K562 (cell line): ENCODE measurements at regions not wholly inside any gene's neighbourhood (a gene's known extent, or its start where the extent isn't known, plus 50 kb on each side); places are given as distances from the start of the nearest gene placed in this dataset.

Experiments
- ATAC-seq: fragments of 200-7000 bp; cut with Tn5 transposase; 3 replicates; pipeline ENCODE4 v1.9.1; 2020; ENCODE audit warnings: moderate library complexity
- BruUV-seq: library from RNA; stranded (reverse); fragments of 400-500 nt; replicated peaks from 2 replicates; lab custom pipeline; 2021; lab: Mats Ljungman, UMichigan
- CTCF ChIA-PET: fragments of 300-600 bp; formaldehyde crosslinking; extraction: SDS; loops from one replicate; lab custom pipeline; 2021; ENCODE audit warnings: low intra/inter-chr PET ratio; lab: Yijun Ruan, JAX
- POLR2A ChIA-PET: fragments of 300-600, 350-650 bp; sonication (Branson Sonifier 250); formaldehyde crosslinking; extraction: SDS; loops from one replicate; lab custom pipeline; 2021; ENCODE audit warnings: antibody characterized with exemption, inconsistent platforms; lab: Yijun Ruan, JAX
- DNase-seq, 4 experiments: peaks; one replicate each; pipeline versions ENCODE4 v3.0.0 to v3.0.0-alpha.2; 2011 to 2018; ENCODE audit warnings: low spot score in 3 of 4, mixed read lengths in 3 of 4; ENCODE audit errors: extremely low read depth in 1 of 4
- FAIRE-seq: peaks from 2 replicates; lab custom pipeline; 2011; peaks lifted over from hg19 to GRCh38; lab: Jason Lieb, UNC
- H2AFZ ChIP-seq: 2 replicates; pipeline ENCODE4 v1.6.0; 2011; ENCODE audit warnings: low read depth, low read length, control low read depth, inconsistent platforms
- H3K27ac ChIP-seq: fragments of 200-600 bp; 3 replicates; pipeline ENCODE4 v1.8.0; 2011; ENCODE audit warnings: low read depth, mild to moderate bottlenecking, control low read depth, inconsistent platforms, low read length, moderate library complexity, mixed read lengths; ENCODE audit errors: extremely low read depth
- H3K27me3 ChIP-seq, 2 experiments: fragments of 300-600 bp in 1 of 2; 2 replicates in 1 of 2; 3 replicates in 1 of 2; pipeline versions ENCODE4 v1.6.0 to v1.8.0; 2011; ENCODE audit warnings: inconsistent platforms in 2 of 2, low read length in 2 of 2, mild to moderate bottlenecking in 1 of 2, mixed read lengths in 1 of 2, moderate library complexity in 1 of 2; ENCODE audit not compliant: control insufficient read depth in 2 of 2, insufficient read depth in 2 of 2
- H3K36me3 ChIP-seq: fragments of 300-600 bp; 3 replicates; pipeline ENCODE4 v1.8.0; 2011; ENCODE audit warnings: mild to moderate bottlenecking, low read length, inconsistent platforms; ENCODE audit not compliant: control insufficient read depth, insufficient read depth
- H3K4me1 ChIP-seq, 2 experiments: fragments of 200-600 bp in 1 of 2; replicated peaks in 1 of 2; 2 replicates in 1 of 2; 3 replicates in 1 of 2; pipeline versions ENCODE4 v1.5.1 to v1.8.0; 2011; ENCODE audit warnings: inconsistent platforms in 2 of 2, low read length in 2 of 2, mild to moderate bottlenecking in 1 of 2, mixed read lengths in 1 of 2, moderate library complexity in 1 of 2; ENCODE audit not compliant: control insufficient read depth in 2 of 2, insufficient read depth in 2 of 2
- H3K4me2 ChIP-seq: 2 replicates; pipeline ENCODE4 v1.6.1; 2011; ENCODE audit warnings: low read length, control low read depth, inconsistent platforms, mixed read lengths; ENCODE audit not compliant: insufficient read depth
- H3K4me3 ChIP-seq: fragments of 200-600 bp; sonication (generic), shearing (Covaris generic); 2 replicates; pipeline ENCODE4 v1.5.1; 2016; ENCODE audit warnings: control low read depth, inconsistent platforms
- H3K79me2 ChIP-seq: fragments of 200-600 bp; 3 replicates; pipeline ENCODE4 v1.8.0; 2011; ENCODE audit warnings: low read length, inconsistent platforms; ENCODE audit not compliant: control insufficient read depth, insufficient read depth
- H3K9ac ChIP-seq, 2 experiments: 2 replicates each; pipeline versions ENCODE4 v1.6.0 to v1.6.1; 2011; ENCODE audit warnings: low read depth in 2 of 2, low read length in 2 of 2, control low read depth in 1 of 2, inconsistent platforms in 1 of 2, mild to moderate bottlenecking in 1 of 2, mixed read lengths in 1 of 2; ENCODE audit not compliant: insufficient read depth in 1 of 2
- H3K9me1 ChIP-seq: one replicate; pipeline ENCODE4 v1.6.0; 2011; ENCODE audit warnings: inconsistent platforms, mild to moderate bottlenecking, low read length, moderate library complexity; ENCODE audit not compliant: control insufficient read depth, insufficient read depth
- H3K9me3 ChIP-seq: replicated peaks from 2 replicates; pipeline ENCODE4 v1.5.1; 2011; ENCODE audit warnings: low read depth, low read length, inconsistent platforms; ENCODE audit not compliant: control insufficient read depth, insufficient read depth
- H4K20me1 ChIP-seq: replicated peaks from 2 replicates; pipeline ENCODE4 v1.6.1; 2011; ENCODE audit warnings: low read length, inconsistent platforms, mixed read lengths; ENCODE audit not compliant: control insufficient read depth, insufficient read depth
- ATF7 ChIP-seq: fragments of 450-650 bp; IDR thresholded peaks from 2 replicates; pipeline ENCODE4 v1.7.1; 2014; ENCODE audit warnings: mild to moderate bottlenecking, moderate library complexity
- BMI1 ChIP-seq: fragments of 150-350 bp; IDR thresholded peaks from 2 replicates; pipeline ENCODE4 v1.6.1; 2014; ENCODE audit warnings: low read length
- E2F4 ChIP-seq: sonication (generic); formaldehyde crosslinking; IDR thresholded peaks from 2 replicates; pipeline ENCODE4 v1.8.0; 2022; ENCODE audit warnings: mild to moderate bottlenecking, low read depth, missing genetic modification reagents
- E2F5 ChIP-seq: sonication (generic); formaldehyde crosslinking; IDR thresholded peaks from 2 replicates; pipeline ENCODE4 v1.8.0; 2022; ENCODE audit warnings: mild to moderate bottlenecking, missing genetic modification reagents
- FOXK1 ChIP-seq: sonication (generic); formaldehyde crosslinking; IDR thresholded peaks from 2 replicates; pipeline ENCODE4 v1.8.0; 2022; ENCODE audit warnings: missing genetic modification reagents, mild to moderate bottlenecking, borderline replicate concordance
- HES1 ChIP-seq: fragments of 450-650 bp; IDR thresholded peaks from 2 replicates; pipeline ENCODE4 v1.6.1; 2016; ENCODE audit warnings: low read depth, mild to moderate bottlenecking, moderate library complexity
- PHTF2 ChIP-seq: fragments of 250-450 bp; sonication (Bioruptor Pico); IDR thresholded peaks from 2 replicates; pipeline ENCODE4 v1.5.0; 2021; ENCODE audit warnings: mild to moderate bottlenecking
- PREB ChIP-seq: sonication (generic); formaldehyde crosslinking; IDR thresholded peaks from 2 replicates; pipeline ENCODE4 v1.8.1; 2023; ENCODE audit warnings: mild to moderate bottlenecking, missing genetic modification reagents
- RAD21 ChIP-seq, 2 experiments: fragments of 250-450 bp in 1 of 2; fragments of 450-650 bp in 1 of 2; sonication (Bioruptor Pico) in 1 of 2; formaldehyde crosslinking in 1 of 2; IDR thresholded peaks in 1 of 2; conservative IDR thresholded peaks in 1 of 2; 2 replicates each; pipeline versions ENCODE4 v1.4.0 to v1.8.0; 2020 to 2022; ENCODE audit warnings: mild to moderate bottlenecking in 2 of 2, moderate library complexity in 1 of 2
- SIX5 ChIP-seq, 2 experiments: IDR thresholded peaks; 2 replicates each; pipeline ENCODE4 v1.6.1; 2011; ENCODE audit warnings: low read length in 2 of 2, borderline replicate concordance in 1 of 2, low read depth in 1 of 2, mild to moderate bottlenecking in 1 of 2, moderate library complexity in 1 of 2; ENCODE audit not compliant: insufficient read depth in 1 of 2
- SLC30A9 ChIP-seq: fragments of 250-450 bp; sonication (Bioruptor Pico); IDR thresholded peaks from 2 replicates; pipeline ENCODE4 v1.8.0; 2022; ENCODE audit warnings: mild to moderate bottlenecking, moderate library complexity
- WGBS: fragments of 100-300 bp; shearing (Covaris generic); methylation state at CpG from one replicate; pipeline ENCODE4 v1.1.6; 2016; ENCODE audit warnings: low coverage, mixed read lengths; ENCODE audit not compliant: insufficient coverage; ENCODE audit errors: missing lambda C conversion rate; 5-methylcytosine and 5-hydroxymethylcytosine counted together
- in situ Hi-C: fragments of 300-500 bp; cut with MboI; formaldehyde crosslinking; loops from 4 replicates; pipeline ENCODE4 v1.15.0; 2018; ENCODE audit warnings: inconsistent platforms, mixed read lengths
- intact Hi-C: fragments of 100-400 bp; cut with micrococcal nuclease; formaldehyde crosslinking; loops from 2 replicates; pipeline ENCODE4 v1.14.2; 2022

DNA sequence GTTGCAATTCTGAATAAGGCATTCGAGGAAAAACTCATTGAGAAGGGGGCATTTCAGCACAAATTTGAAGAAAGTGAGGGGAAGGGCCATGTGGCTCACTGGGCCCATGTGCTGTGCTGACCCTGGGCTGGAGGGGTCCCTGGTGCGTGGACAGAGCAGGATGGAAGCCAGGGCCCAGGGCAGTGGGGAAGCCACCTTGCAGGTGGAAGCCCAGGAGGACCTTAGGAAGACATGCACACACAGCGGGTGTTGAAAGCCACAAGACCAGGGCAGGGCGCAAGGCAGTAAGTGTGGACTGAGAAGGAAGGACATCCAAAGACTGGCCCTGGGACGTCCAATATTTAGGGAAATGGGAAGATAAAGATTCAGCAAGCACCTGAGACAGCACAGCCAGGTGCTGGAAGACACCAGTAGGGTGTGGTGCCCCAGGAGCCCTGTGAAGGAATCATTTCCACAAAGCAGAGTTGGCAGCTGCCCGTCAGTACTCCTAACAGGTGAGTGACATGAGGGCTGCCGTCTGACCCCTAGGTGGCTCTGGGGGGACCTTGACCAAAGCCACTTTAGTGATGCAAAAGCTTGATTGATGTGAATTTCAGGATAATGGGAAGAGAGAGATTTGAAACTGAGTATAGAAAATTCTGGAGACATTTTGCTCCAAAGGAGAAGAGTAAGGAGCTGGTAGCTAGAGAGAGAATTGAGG, 254.4 kb upstream of the EXOC2 start:
- no peak for DNase-seq
- Histone ChIP-seq H2AFZ (no peak overlapping the region), H3K36me3 (no peaks in the 10 kb centered on the region), H3K79me2 (no peaks in the 10 kb centered on the region), H3K27ac (no peak overlapping the region), H3K4me1 (no peaks in the 10 kb centered on the region), H3K9me3 (no peaks in the 10 kb centered on the region), H3K4me2 (no peak overlapping the region), H3K4me3 (no peak overlapping the region), H4K20me1 (no peaks in the 10 kb centered on the region), H3K9me1 (no peaks in the 10 kb centered on the region), H3K9ac (no peak overlapping the region), H3K27me3 (no peaks in the 10 kb centered on the region)
- ChIA-PET POLR2A (interaction anchor here (0.6 kb wide), 1 partner anchor 12 kb away, joined by 3 read pairs; no protein-coding TSS in a partner anchor), CTCF (no interaction called here)
- no peak for FAIRE-seq
- 1% methylated on average over 7 of the region's 7 CpGs for WGBS
- no peak for TF ChIP-seq FOXK1 (CRISPR knock-in tag)
- intact Hi-C loops = no loop called here
- in situ Hi-C loops = no loop called here
- BruUV-seq = no TSS peak
- no peak for ATAC-seq

GRCh38 chr6:946546-946945, 253.6 kb upstream of the EXOC2 start:
- no peak for FAIRE-seq
- no peak overlapping the region for H3K9ac ChIP-seq
- no peak for TF ChIP-seq SLC30A9 (CRISPR knock-in tag)
- no peak for TF ChIP-seq BMI1
- TF ChIP-seq RAD21 (CRISPR knock-in tag; conservative IDR thresholded peaks at IDR 0.05 in 1 of 2, IDR thresholded peaks at IDR 0.05 in 1 of 2) = no peak
- no peak for TF ChIP-seq SIX5 (IDR thresholded peaks at IDR 0.05; ENCODE audit: borderline replicate concordance in 1 of 2, insufficient read depth in 1 of 2, low read depth in 1 of 2, low read length in 2 of 2)
- no peak for TF ChIP-seq PREB (CRISPR knock-in tag)
- TF ChIP-seq ATF7 = no peak
- TF ChIP-seq E2F5 (CRISPR knock-in tag) = no peak
- TF ChIP-seq HES1 = no peak
- TF ChIP-seq PHTF2 = no peak
- TF ChIP-seq E2F4 (CRISPR knock-in tag) = no peak

More at GRCh38 chr6:946546-946945, 253.6 kb upstream of the EXOC2 start:
- Histone ChIP-seq H4K20me1 (no peaks in the 10 kb centered on the region), H3K4me3 (no peak overlapping the region), H3K4me2 (no peak overlapping the region), H3K9me1 (no peaks in the 10 kb centered on the region), H3K79me2 (no peaks in the 10 kb centered on the region), H3K9me3 (no peaks in the 10 kb centered on the region), H3K27ac (no peak overlapping the region), H3K36me3 (no peaks in the 10 kb centered on the region), H3K27me3 (no peaks in the 10 kb centered on the region), H2AFZ (no peak overlapping the region), H3K4me1 (no peaks in the 10 kb centered on the region)
- POLR2A ChIA-PET = no interaction called here
- ATAC-seq = no peak
- intact Hi-C loops (no loop called here), in situ Hi-C loops (no loop called here)
- 0% methylated on average over 3 of the region's 3 CpGs for WGBS
- DNase-seq = no peak
- BruUV-seq = no TSS peak
- CTCF ChIA-PET = no interaction called here
